ENCODE measurements at regions not wholly inside any gene's neighbourhood (a gene's known extent, or its start where the extent isn't known, plus 50 kb on each side); places are given as distances from the start of the nearest gene placed in this dataset.

- TF ChIP-seq EP300 (IDR thresholded peaks at IDR 0.05; ENCODE audit: borderline replicate concordance): no peak
- no peak for TF ChIP-seq TEAD4 (IDR thresholded peaks at IDR 0.05)
- TF ChIP-seq EGR1 (IDR thresholded peaks at IDR 0.05): no peak
- no peak for TF ChIP-seq TAF1 (IDR thresholded peaks at IDR 0.05; ENCODE audit: low read depth)
- no peak for TF ChIP-seq RAD21 (IDR thresholded peaks at IDR 0.05; ENCODE audit: low read depth)
- TF ChIP-seq YY1 (IDR thresholded peaks at IDR 0.05; ENCODE audit: low read depth): no peak
Observed at GRCh38 chr1:56439610-56440264, 139.6 kb downstream of the PLPP3 start.
